HepG2 (cell line): ENCODE measurements at regions not wholly inside any gene's neighbourhood (a gene's known extent, or its start where the extent isn't known, plus 50 kb on each side); places are given as distances from the start of the nearest gene placed in this dataset.

ENCODE experiments used
- ATAC-seq: fragments of 200-7000 bp; cut with Tn5 transposase; 3 replicates; pipeline ENCODE4 v1.9.1; 2020; ENCODE audit warnings: mild to moderate bottlenecking, moderate library complexity
- BruUV-seq: library from RNA; stranded (reverse); fragments of 400-500 nt; replicated peaks from 2 replicates; lab custom pipeline; 2021; lab: Mats Ljungman, UMichigan
- CTCF ChIA-PET: fragments of 300-600 bp; formaldehyde crosslinking; extraction: SDS; loops from one replicate; lab custom pipeline; 2021; ENCODE audit warnings: low total read pairs, inconsistent platforms, low intra/inter-chr PET ratio; lab: Yijun Ruan, JAX
- POLR2A ChIA-PET: fragments of 350-600 bp; sonication (Branson Sonifier 250); formaldehyde crosslinking; loops from one replicate; lab custom pipeline; 2020; ENCODE audit warnings: antibody characterized with exemption, inconsistent platforms; lab: Yijun Ruan, JAX
- DNase-seq: peaks from one replicate; pipeline ENCODE4 v3.0.0-alpha.2; 2015; ENCODE audit warnings: low spot score
- FAIRE-seq: peaks from 3 replicates; lab custom pipeline; 2011; peaks lifted over from hg19 to GRCh38; lab: Jason Lieb, UNC
- H2AFZ ChIP-seq: one replicate; pipeline ENCODE4 v1.6.1; 2011; ENCODE audit warnings: low read length, inconsistent platforms
- H3K27ac ChIP-seq: fragments of 300-600 bp; 3 replicates; pipeline ENCODE4 v1.8.0; 2011; ENCODE audit warnings: mixed run types, mild to moderate bottlenecking, mixed read lengths, low read length, inconsistent platforms; ENCODE audit not compliant: insufficient read depth; ENCODE audit errors: extremely low read length
- H3K27me3 ChIP-seq, 2 experiments: fragments of 200-600 bp in 1 of 2; 2 replicates in 1 of 2; 3 replicates in 1 of 2; pipeline versions ENCODE4 v1.6.0 to v1.8.0; 2011; ENCODE audit warnings: low read length in 2 of 2, mild to moderate bottlenecking in 2 of 2, moderate library complexity in 2 of 2, inconsistent platforms in 1 of 2; ENCODE audit not compliant: insufficient read depth in 2 of 2, control insufficient read depth in 1 of 2
- H3K36me3 ChIP-seq, 2 experiments: fragments of 200-600 bp in 1 of 2; replicated peaks in 1 of 2; 2 replicates in 1 of 2; 3 replicates in 1 of 2; pipeline versions ENCODE4 v1.5.1 to v1.8.0; 2011; ENCODE audit warnings: low read length in 2 of 2, inconsistent platforms in 1 of 2; ENCODE audit not compliant: insufficient read depth in 2 of 2, control insufficient read depth in 1 of 2
- H3K4me1 ChIP-seq: 2 replicates; pipeline ENCODE4 v1.5.1; 2012; ENCODE audit warnings: low read length, inconsistent platforms; ENCODE audit not compliant: insufficient read depth
- H3K4me2 ChIP-seq: 2 replicates; pipeline ENCODE4 v1.6.0; 2011; ENCODE audit warnings: low read depth, low read length, inconsistent platforms
- H3K4me3 ChIP-seq, 3 experiments: fragments of 200-600 bp in 1 of 3; sonication (generic), shearing (Covaris generic) in 1 of 3; replicated peaks in 1 of 3; 2 replicates each; pipeline ENCODE4 v1.5.1; 2011 to 2016; ENCODE audit warnings: low read length in 3 of 3, inconsistent platforms in 2 of 3, low read depth in 2 of 3, mild to moderate bottlenecking in 2 of 3, control low read depth in 1 of 3, mixed read lengths in 1 of 3; ENCODE audit not compliant: insufficient read depth in 1 of 3
- H3K79me2 ChIP-seq: one replicate; pipeline ENCODE4 v1.6.1; 2011; ENCODE audit warnings: low read length, inconsistent platforms; ENCODE audit not compliant: insufficient read depth
- H3K9ac ChIP-seq: 2 replicates; pipeline ENCODE4 v1.6.0; 2011; ENCODE audit warnings: mild to moderate bottlenecking, low read depth, low read length, inconsistent platforms; ENCODE audit not compliant: insufficient read depth
- H3K9me3 ChIP-seq: 2 replicates; pipeline ENCODE4 v1.5.1; 2012; ENCODE audit warnings: mild to moderate bottlenecking, low read length
- H4K20me1 ChIP-seq: 2 replicates; pipeline ENCODE4 v1.6.0; 2011; ENCODE audit warnings: inconsistent platforms, mild to moderate bottlenecking, low read length, moderate library complexity; ENCODE audit not compliant: insufficient read depth
- MAF1 ChIP-seq: sonication (generic); formaldehyde crosslinking; IDR thresholded peaks from 2 replicates; pipeline ENCODE4 v1.5.0; 2020; ENCODE audit warnings: missing genetic modification reagents, borderline replicate concordance
- SKI ChIP-seq: fragments of 450-650 bp; IDR thresholded peaks from one replicate; pipeline ENCODE4 v1.6.1; 2018; ENCODE audit warnings: mild to moderate bottlenecking; ENCODE audit not compliant: partially characterized antibody
- TFDP1 ChIP-seq: IDR thresholded peaks from 2 replicates; pipeline ENCODE4 v1.6.1; 2016; ENCODE audit warnings: missing compliant biosample characterization, missing genetic modification reagents, borderline replicate concordance
- TOPORS ChIP-seq: sonication (generic); formaldehyde crosslinking; IDR thresholded peaks from 2 replicates; pipeline ENCODE4 v1.8.0; 2023; ENCODE audit warnings: mild to moderate bottlenecking, missing genetic modification reagents
- TRAFD1 ChIP-seq: sonication (generic); formaldehyde crosslinking; IDR thresholded peaks from 2 replicates; pipeline ENCODE4 v1.5.1; 2020; ENCODE audit warnings: missing genetic modification reagents, mild to moderate bottlenecking, borderline replicate concordance
- ZNF383 ChIP-seq: sonication (generic); formaldehyde crosslinking; IDR thresholded peaks from 2 replicates; pipeline ENCODE4 v1.4.0; 2020; ENCODE audit warnings: missing genetic modification reagents, mild to moderate bottlenecking, borderline replicate concordance
- ZNF496 ChIP-seq: sonication (generic); formaldehyde crosslinking; IDR thresholded peaks from 2 replicates; pipeline ENCODE4 v1.8.1; 2023; ENCODE audit warnings: mild to moderate bottlenecking, moderate library complexity, missing genetic modification reagents; ENCODE audit not compliant: insufficient replicate concordance
- WGBS: methylation state at CpG from one replicate; pipeline ENCODE4 v1.1.6; 2017; ENCODE audit warnings: low lambda C conversion rate; 5-methylcytosine and 5-hydroxymethylcytosine counted together
- in situ Hi-C: cut with HindIII; loops from 2 replicates; pipeline ENCODE4 v1.10.0; 2017; ENCODE audit warnings: low pct_unique_long_range_greater_than_20kb; ENCODE audit not compliant: extremely low pct_ligation_motif_present
- intact Hi-C: fragments of 100-400 bp; cut with micrococcal nuclease; formaldehyde crosslinking; loops from one replicate; pipeline ENCODE4 v1.10.0; 2022; ENCODE audit not compliant: unreplicated experiment

GRCh38 chr13:111638233-111638632 is 317.8 kb downstream of the TEX29 start:
- DNase-seq: no peak
- TF ChIP-seq MAF1 (no peak), TOPORS (CRISPR knock-in tag) (no peak), TFDP1 (CRISPR knock-in tag) (no peak), SKI (no peak)
- TF ChIP-seq, all 625 proteins: peak for 0
- FAIRE-seq: no peak
- ATAC-seq: no peak
- Histone ChIP-seq H3K9ac (no peak overlapping the region), H3K4me2 (no peak overlapping the region), H3K9me3 (no peaks in the 10 kb centered on the region), H2AFZ (no peak overlapping the region), H3K27me3 (peaks cover 2 to 4% of the 10 kb centered on the region in 2 experiments; a peak in 3 of 5 replicates), H3K36me3 (no peaks in the 10 kb centered on the region), H3K4me3 (no peak overlapping the region), H3K27ac (no peak overlapping the region), H3K79me2 (no peaks in the 10 kb centered on the region), H3K4me1 (no peaks in the 10 kb centered on the region), H4K20me1 (no peaks in the 10 kb centered on the region)
- in situ Hi-C loops (no loop called here), intact Hi-C loops (no loop called here)
- CTCF ChIA-PET: no interaction called here
- POLR2A ChIA-PET: no interaction called here
- BruUV-seq: no TSS peak
- WGBS: 13% methylated on average over 1 of the region's 1 CpG

- WGBS: 9% methylated on average over 7 of the region's 10 CpGs
- Histone ChIP-seq H3K9ac (no peak overlapping the region), H3K27me3 (peaks cover 2 to 4% of the 10 kb centered on the region in 2 experiments; a peak in 3 of 5 replicates), H3K4me3 (no peak overlapping the region), H3K36me3 (no peaks in the 10 kb centered on the region), H3K4me2 (no peak overlapping the region), H3K4me1 (no peaks in the 10 kb centered on the region), H3K79me2 (no peaks in the 10 kb centered on the region), H3K27ac (no peak overlapping the region), H2AFZ (no peak overlapping the region), H3K9me3 (no peaks in the 10 kb centered on the region), H4K20me1 (no peaks in the 10 kb centered on the region)
- in situ Hi-C loops (no loop called here), intact Hi-C loops (no loop called here)
- no TSS peak for BruUV-seq
- CTCF ChIA-PET: no interaction called here
- POLR2A ChIA-PET: no interaction called here
- ATAC-seq (no peak), FAIRE-seq (no peak), DNase-seq (no peak)
- TF ChIP-seq ZNF496 (CRISPR knock-in tag) (no peak), ZNF383 (CRISPR knock-in tag) (no peak), TRAFD1 (CRISPR knock-in tag) (no peak)
These were observed 318.8 kb downstream of the TEX29 start for GRCh38 chr13:111639196-111639705.
